ENCODE measurements at regions not wholly inside any gene's neighbourhood (a gene's known extent, or its start where the extent isn't known, plus 50 kb on each side); places are given as distances from the start of the nearest gene placed in this dataset.

DNA sequence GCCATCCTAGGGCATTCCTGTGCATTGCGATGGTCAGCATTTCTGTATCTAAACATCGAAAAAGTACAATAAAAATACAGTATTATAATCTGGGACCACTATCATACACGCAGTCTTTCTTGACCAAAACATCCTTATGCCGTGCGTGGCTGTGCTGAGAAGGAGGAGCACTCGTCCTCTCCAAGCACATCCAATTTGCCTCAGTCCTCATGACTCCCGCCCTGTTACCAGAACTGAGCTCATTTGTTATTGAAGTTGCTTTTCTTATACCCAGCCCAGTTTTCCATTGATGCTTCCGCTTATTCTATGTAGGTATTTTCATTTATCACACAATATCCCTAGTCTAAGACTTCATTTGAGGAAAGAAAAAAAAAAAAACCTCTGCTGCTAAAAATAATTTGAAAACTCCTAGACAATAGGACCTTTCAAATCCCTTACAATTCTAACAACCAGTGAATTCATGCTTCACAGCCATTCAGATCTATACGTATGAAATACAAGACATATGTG, 236.9 kb upstream of the PLEKHG7 start:
- Mint-ChIP-seq H3K27me3 (ENCODE audit: low read depth) (no peaks in the 10 kb centered on the region), H3K4me3 (no peak overlapping the region), H3K9me3 (no peaks in the 10 kb centered on the region), H3K36me3 (ENCODE audit: insufficient read depth) (no peaks in the 10 kb centered on the region), H3K4me1 (ENCODE audit: low read depth) (peaks cover 69% of the 10 kb centered on the region)
- no peak for DNase-seq
- ATAC-seq: no peak

DNA sequence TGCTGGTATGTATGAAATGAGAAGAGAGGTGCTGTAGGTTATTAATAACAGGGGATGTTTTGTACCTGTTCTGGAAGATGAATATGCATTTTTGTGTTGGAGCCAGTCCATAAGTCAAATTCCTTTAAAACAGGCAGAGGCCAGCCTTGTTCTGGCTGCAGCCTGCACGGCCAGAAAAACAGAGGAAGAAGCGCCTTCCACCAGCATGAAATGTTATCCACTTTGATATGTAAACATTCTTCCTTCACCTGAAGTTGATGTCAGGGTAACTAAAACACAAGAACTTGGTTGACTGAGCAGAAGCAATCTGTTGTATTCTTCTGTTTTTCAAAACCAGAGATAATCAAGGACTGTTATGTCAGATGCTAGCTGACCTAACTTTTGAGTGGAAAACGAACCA, 237.9 kb upstream of the PLEKHG7 start:
- no peak for ATAC-seq
- peaks cover 66% of the 10 kb centered on the region for H3K4me1 Mint-ChIP-seq (ENCODE audit: low read depth)

DNA sequence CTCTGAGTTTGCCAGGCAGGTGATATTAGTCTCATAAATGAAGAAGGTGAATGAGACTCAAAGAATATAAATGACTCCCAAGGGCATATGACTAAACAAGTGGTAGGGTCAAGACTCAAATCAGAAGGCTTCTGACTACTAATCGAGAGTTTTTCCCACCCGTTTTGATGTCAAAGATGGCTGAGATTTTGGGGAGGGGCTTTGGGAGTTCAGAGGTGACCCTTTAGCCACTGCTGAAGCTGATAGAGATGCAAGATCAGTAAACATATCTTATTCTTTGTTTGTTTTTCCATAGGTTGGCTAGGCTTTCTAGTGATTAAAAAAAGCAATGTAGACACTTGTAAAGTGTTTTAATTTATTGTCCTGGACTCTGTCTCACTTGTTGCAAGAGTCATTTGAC, 239.6 kb upstream of the PLEKHG7 start:
- Mint-ChIP-seq H3K4me3 (no peak overlapping the region), H3K4me1 (ENCODE audit: low read depth) (peaks cover 60% of the 10 kb centered on the region), H3K36me3 (ENCODE audit: insufficient read depth) (no peaks in the 10 kb centered on the region), H3K9me3 (no peaks in the 10 kb centered on the region), H3K27me3 (ENCODE audit: low read depth) (no peaks in the 10 kb centered on the region)
- DNase-seq (no peak), ATAC-seq (no peak)

More for the DNA sequence above, 237.9 kb upstream of the PLEKHG7 start:
- no peak for DNase-seq
- H3K36me3 Mint-ChIP-seq (ENCODE audit: insufficient read depth): no peaks in the 10 kb centered on the region
- no peaks in the 10 kb centered on the region for H3K27me3 Mint-ChIP-seq (ENCODE audit: low read depth)
- H3K9me3 Mint-ChIP-seq: no peaks in the 10 kb centered on the region
- no peak overlapping the region for H3K4me3 Mint-ChIP-seq

DNA sequence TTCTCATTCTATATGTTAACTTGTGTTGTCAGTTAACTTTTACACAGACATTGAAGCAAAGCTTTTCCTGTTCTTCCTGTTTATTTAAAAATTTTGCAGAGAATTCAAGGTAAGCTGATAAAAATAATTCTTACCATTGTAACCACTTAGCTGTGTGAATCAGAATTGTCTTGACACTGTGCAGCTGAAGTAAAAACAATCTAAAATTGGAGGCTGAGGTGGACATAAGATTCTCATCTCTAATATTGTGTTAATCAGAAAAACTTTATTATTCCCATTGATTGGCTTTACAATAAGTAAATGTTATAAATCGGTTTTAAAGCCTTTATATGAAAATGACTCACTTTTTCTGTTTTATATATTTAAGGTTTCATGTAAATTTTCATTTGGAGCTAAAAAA, 240.3 kb upstream of the PLEKHG7 start:
- Mint-ChIP-seq H3K4me3 (no peak overlapping the region), H3K4me1 (ENCODE audit: low read depth) (peaks cover 60% of the 10 kb centered on the region), H3K27me3 (ENCODE audit: low read depth) (no peaks in the 10 kb centered on the region), H3K9me3 (no peaks in the 10 kb centered on the region), H3K36me3 (ENCODE audit: insufficient read depth) (no peaks in the 10 kb centered on the region)
- ATAC-seq (no peak), DNase-seq (no peak)

DNA sequence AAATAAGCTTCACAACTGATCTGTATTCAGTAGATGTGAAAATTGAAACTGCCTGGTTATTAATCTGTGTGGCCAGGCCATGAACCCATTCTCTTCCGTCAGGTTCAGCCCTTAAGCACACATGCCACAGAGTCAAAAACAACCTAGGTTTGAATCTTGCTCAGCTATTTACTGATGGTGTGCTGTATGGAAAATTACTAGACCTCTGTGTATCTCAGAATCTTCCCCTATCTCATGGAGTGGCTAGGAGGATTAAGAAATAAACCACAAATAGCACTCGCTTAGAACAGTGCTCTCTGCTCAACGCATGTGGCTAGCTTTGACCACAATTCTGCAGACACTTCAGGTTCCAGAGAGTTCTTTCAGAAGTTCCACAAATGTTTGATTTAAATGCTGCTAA, 240.7 kb upstream of the PLEKHG7 start:
- peak; percentile 53 to 65 for ATAC-seq
- Mint-ChIP-seq H3K4me1 (ENCODE audit: low read depth) (peaks cover 59% of the 10 kb centered on the region), H3K27me3 (ENCODE audit: low read depth) (no peaks in the 10 kb centered on the region), H3K4me3 (no peak overlapping the region), H3K9me3 (no peaks in the 10 kb centered on the region), H3K36me3 (ENCODE audit: insufficient read depth) (no peaks in the 10 kb centered on the region)
- DNase-seq: no peak

DNA sequence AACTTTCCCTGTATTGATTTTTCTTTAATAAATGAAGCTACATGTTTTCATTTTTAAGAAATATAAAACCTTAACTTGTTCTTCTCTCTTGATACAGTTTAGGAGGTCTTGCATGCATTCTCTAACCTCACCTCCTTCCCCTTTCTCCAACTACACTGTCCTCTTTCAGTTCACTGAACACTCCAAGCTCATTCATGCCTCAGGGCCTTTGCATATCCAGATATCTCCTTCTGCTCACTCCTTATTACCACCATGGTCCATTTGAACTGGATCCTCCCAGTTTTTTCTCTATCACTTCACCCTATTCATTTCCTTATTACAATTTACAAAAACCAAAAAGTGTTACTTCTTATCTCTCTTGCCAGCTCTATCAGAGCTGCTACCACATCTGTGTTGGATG, 242.9 kb upstream of the PLEKHG7 start:
- Mint-ChIP-seq H3K4me3 (no peak overlapping the region), H3K4me1 (ENCODE audit: low read depth) (peaks cover 54% of the 10 kb centered on the region), H3K27me3 (ENCODE audit: low read depth) (no peaks in the 10 kb centered on the region), H3K9me3 (peaks cover 11% of the 10 kb centered on the region), H3K36me3 (ENCODE audit: insufficient read depth) (no peaks in the 10 kb centered on the region)
- ATAC-seq (no peak), DNase-seq (no peak)

DNA sequence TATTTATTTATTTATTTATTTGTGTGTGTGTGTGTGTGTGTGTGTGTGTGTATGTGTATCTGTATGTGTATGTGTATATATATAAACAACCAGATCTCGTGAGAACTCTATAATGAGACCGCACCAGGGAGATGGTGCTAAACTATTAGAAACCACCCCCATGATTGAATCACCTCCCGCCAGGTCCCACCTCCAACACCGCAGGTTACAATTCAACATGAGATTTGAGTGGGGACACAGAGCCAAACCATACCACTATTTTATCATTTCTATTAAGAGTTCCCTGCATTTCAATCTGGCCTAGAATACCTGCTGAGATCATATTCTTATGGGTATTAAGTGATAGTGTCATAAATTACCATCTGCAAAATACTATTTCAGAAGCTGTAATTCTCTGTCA, 243.8 kb upstream of the PLEKHG7 start:
- no peak for DNase-seq
- Mint-ChIP-seq H3K4me1 (ENCODE audit: low read depth) (peaks cover 49% of the 10 kb centered on the region), H3K27me3 (ENCODE audit: low read depth) (no peaks in the 10 kb centered on the region), H3K36me3 (ENCODE audit: insufficient read depth) (no peaks in the 10 kb centered on the region), H3K4me3 (no peak overlapping the region), H3K9me3 (peaks cover 11% of the 10 kb centered on the region)
- ATAC-seq: no peak

DNA sequence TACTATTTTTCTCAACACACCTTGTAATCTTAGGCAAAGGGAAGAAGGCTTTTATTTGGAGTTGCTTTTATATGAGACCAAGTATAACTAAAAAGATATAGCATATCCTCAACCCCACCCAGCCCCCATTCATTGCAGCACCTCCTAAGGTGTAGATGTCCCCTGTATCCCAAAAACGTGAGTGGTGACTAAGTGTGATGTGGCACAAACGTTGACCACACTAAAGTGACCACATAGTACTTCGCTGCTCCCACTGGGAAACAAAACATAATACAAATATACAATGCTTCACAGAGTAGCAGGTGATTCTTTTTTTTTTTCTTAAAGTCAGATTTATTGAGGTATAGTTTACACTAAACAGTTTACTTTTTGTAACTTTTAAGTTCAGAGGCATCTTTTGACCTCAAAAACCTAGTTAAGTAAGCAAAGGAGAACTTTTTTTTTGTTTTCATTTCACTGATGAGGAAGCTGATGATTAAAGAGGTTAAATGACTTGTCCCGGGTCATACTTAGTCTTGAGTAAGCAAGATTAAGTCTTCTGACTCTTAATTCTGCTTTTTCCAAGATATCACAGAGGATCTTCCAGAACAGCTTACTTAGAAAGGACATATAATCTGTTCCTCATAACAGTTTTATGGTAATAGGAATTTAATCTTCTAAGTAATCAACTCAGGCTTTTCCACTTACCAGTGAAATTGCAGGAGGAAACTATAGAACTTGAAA, 245.2 kb upstream of the PLEKHG7 start:
- H3K9me3 Mint-ChIP-seq: peaks cover 11% of the 10 kb centered on the region
- H3K36me3 Mint-ChIP-seq (ENCODE audit: insufficient read depth): no peaks in the 10 kb centered on the region
- DNase-seq (no peak), ATAC-seq (no peak)
- H3K4me1 Mint-ChIP-seq (ENCODE audit: low read depth): peaks cover 44% of the 10 kb centered on the region
- H3K4me3 Mint-ChIP-seq: no peak overlapping the region
- no peaks in the 10 kb centered on the region for H3K27me3 Mint-ChIP-seq (ENCODE audit: low read depth)

DNA sequence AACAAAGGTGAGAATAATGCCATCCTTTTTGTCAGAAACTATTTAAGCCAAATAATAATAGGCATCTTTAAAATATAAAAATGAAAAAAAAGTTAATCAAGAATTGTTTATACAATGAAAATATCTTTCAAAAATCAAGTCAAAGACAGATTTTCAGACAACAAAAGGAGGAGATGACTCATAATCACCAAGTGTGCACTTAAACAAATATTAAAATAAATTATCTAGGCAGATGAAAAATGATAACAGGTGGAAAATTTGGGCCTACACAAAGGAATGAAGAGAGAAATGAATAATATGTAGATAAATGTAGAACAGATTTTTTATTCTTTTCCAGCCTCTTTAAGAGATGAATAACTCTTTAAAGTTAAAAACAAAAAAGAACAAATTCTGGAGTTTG, 250.0 kb upstream of the PLEKHG7 start:
- no peaks in the 10 kb centered on the region for H3K36me3 Mint-ChIP-seq (ENCODE audit: insufficient read depth)
- no peaks in the 10 kb centered on the region for H3K27me3 Mint-ChIP-seq (ENCODE audit: low read depth)
- no peak for DNase-seq
- peaks cover 17% of the 10 kb centered on the region for H3K9me3 Mint-ChIP-seq
- ATAC-seq: no peak
- no peak overlapping the region for H3K4me3 Mint-ChIP-seq
- peaks cover 20% of the 10 kb centered on the region for H3K4me1 Mint-ChIP-seq (ENCODE audit: low read depth)

DNA sequence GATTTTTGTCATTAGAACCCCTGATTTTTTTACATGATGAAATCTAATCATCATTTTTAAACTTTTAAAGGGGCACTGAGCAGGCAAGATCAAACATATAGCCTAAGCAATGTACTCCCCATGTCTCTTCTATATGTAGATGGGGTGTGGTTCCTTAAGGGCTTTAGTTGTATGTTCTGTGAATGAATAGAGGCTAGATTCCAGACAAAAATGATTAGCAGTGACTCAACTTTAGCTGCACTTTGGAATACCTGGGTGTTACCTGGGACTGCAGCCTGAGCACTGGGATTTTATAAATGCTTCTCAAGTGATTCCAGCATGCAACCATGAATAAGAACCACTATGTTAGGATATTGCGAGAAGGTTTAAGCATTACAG, 256.7 kb upstream of the PLEKHG7 start:
- H3K4me3 Mint-ChIP-seq: no peak overlapping the region
- no peak for DNase-seq
- peaks cover under 1% of the 10 kb centered on the region for H3K9me3 Mint-ChIP-seq
- H3K4me1 Mint-ChIP-seq (ENCODE audit: low read depth): peaks cover 39% of the 10 kb centered on the region
- H3K36me3 Mint-ChIP-seq (ENCODE audit: insufficient read depth): no peaks in the 10 kb centered on the region
- ATAC-seq: no peak
- H3K27me3 Mint-ChIP-seq (ENCODE audit: low read depth): no peaks in the 10 kb centered on the region

DNA sequence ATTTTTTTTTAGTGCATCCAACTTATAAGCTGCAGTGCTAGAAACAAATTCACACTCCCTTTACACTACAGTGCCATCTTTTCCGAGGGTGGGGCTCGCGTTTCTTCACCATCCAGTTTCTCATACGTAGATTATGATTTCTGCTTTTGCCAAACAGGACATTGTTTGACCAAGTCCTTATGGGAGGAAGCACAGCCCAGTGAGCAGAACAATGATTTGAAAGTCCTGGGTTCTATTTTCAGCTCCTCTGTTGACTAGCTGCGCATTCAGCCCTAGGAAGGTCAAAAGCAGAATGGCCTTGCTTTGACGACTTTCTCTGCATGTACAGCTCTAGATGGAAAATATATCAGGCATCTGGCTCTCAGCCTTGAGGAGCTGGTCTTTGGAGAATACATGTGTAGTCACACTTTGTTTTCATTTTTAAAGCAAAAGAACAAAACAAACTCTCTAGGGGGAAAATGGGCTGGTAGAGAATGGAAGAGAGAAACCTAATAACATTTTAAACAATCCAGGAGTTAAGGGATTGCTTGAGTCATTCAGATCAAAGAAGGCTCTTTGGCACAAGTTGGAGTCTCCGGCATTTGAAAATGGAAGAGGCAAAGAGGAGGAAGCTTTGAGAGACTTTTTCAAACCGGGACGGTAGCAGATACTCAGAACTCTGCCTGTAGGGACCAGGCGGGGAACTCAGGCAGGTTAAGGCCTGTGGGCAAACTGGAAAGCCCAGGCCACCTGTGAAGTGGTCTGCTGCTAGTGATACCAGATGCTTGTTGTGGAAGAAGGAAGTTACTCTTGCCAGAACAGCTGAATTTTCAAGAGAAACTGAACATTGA, 257.3 kb upstream of the PLEKHG7 start:
- H3K4me1 Mint-ChIP-seq (ENCODE audit: low read depth): peaks cover 43% of the 10 kb centered on the region
- H3K9me3 Mint-ChIP-seq: no peaks in the 10 kb centered on the region
- H3K4me3 Mint-ChIP-seq: no peak overlapping the region
- ATAC-seq (no peak), DNase-seq (no peak)
- no peaks in the 10 kb centered on the region for H3K27me3 Mint-ChIP-seq (ENCODE audit: low read depth)
- H3K36me3 Mint-ChIP-seq (ENCODE audit: insufficient read depth): no peaks in the 10 kb centered on the region

DNA sequence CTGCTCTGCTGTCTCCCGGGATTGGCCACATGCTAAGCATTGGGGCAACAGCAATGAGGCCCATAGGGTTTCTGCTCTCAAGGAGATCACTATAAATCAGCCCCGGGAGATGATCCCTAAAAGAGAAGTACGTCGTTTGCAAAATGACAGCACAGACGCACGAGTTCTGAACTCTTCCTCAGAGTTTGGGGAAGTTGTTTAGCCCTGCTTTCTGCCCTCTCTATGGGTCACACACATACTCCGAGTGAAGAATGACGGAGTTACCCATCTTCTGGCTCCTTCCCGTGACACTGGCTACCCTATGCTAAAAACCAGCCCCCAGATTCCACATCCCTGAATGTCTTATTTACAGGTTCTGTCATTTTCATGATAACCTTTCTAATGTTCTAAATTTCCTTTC, 258.0 kb upstream of the PLEKHG7 start:
- Mint-ChIP-seq H3K9me3 (no peaks in the 10 kb centered on the region), H3K4me1 (ENCODE audit: low read depth) (peaks cover 48% of the 10 kb centered on the region), H3K4me3 (no peak overlapping the region), H3K36me3 (ENCODE audit: insufficient read depth) (no peaks in the 10 kb centered on the region), H3K27me3 (ENCODE audit: low read depth) (no peaks in the 10 kb centered on the region)
- ATAC-seq (no peak), DNase-seq (no peak)

DNA sequence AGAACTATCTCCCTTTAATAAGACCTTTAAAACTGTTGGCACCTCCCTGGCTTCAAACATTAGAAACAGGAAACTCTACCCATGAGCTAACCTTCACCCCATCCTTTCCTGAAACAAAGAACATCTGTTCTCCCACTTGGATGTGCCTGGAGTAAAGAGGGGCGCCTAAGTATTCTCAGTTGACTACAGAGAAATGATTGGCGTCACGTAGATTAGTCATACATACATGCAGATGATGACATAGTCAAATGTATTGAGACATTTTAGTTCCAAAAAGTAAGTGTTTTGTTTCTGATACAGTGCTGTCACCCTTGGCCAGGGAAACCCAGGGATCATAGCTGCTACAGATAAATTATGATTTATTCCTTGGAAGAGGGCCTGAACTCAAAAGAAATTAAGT, 260.0 kb upstream of the PLEKHG7 start:
- no peak for ATAC-seq
- H3K27me3 Mint-ChIP-seq (ENCODE audit: low read depth): no peaks in the 10 kb centered on the region

DNA sequence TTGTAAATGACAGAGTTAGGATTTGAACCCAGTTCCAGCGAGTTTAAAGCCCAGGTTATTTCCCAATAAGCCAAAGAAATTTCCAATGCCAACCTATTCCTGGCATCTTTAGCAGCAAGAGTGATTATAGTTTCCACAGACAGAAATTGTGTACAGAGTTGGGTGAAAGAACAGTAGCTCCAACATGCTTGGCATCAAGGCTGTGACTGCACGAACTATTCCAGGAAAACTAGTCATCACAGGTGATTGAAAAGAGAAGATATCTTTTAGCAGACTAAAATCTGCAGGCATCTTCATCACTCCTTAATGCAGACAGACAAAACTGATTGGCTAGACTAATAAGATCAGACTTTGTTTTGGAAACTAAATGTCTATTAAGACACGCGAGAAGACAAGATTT, 262.7 kb upstream of the PLEKHG7 start:
- Mint-ChIP-seq H3K4me1 (ENCODE audit: low read depth) (peaks cover 48% of the 10 kb centered on the region), H3K9me3 (no peaks in the 10 kb centered on the region), H3K36me3 (ENCODE audit: insufficient read depth) (no peaks in the 10 kb centered on the region), H3K27me3 (ENCODE audit: low read depth) (no peaks in the 10 kb centered on the region), H3K4me3 (no peak overlapping the region)
- DNase-seq (no peak), ATAC-seq (no peak)

More for the DNA sequence above, 260.0 kb upstream of the PLEKHG7 start:
- Mint-ChIP-seq H3K36me3 (ENCODE audit: insufficient read depth) (no peaks in the 10 kb centered on the region), H3K9me3 (no peaks in the 10 kb centered on the region), H3K4me1 (ENCODE audit: low read depth) (peaks cover 62% of the 10 kb centered on the region), H3K4me3 (no peak overlapping the region)
- DNase-seq: no peak

DNA sequence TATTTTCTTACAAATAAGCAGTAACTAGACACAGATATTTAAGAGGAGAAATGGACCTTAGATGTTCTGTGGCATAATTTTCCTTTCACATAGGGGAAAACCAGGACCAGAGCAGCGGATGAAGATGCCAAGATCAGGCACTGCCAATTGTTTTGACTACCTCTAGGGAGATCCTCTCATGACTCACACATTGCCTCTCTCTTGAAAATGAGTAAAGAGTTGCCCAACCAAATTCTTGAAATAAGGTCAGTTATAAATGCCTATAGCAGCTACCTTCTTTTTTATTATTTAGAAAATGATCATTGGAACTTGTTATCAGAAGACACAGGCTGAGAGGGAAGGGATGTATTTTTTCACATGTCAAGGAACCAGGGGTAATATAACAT, 263.4 kb upstream of the PLEKHG7 start:
- no peak for DNase-seq
- Mint-ChIP-seq H3K4me3 (no peak overlapping the region), H3K4me1 (ENCODE audit: low read depth) (peaks cover 48% of the 10 kb centered on the region), H3K36me3 (ENCODE audit: insufficient read depth) (no peaks in the 10 kb centered on the region), H3K27me3 (ENCODE audit: low read depth) (no peaks in the 10 kb centered on the region), H3K9me3 (peaks cover under 1% of the 10 kb centered on the region)
- ATAC-seq: no peak

Data from activated T-cell treated with anti-CD3 and anti-CD28 coated beads, Interleukin-2, amount 50 U/mL, for 4 hours (primary cell).